ENCODE measurements at regions not wholly inside any gene's neighbourhood (a gene's known extent, or its start where the extent isn't known, plus 50 kb on each side); places are given as distances from the start of the nearest gene placed in this dataset.

- DNase-seq = no peak
Measured at GRCh38 chr12:124406043-124406442, 111.2 kb downstream of the RFLNA start.

GRCh38 chr12:124405592-124405991 is 110.7 kb downstream of the RFLNA start:
- no peak for DNase-seq

- no peak for DNase-seq
Measured at GRCh38 chr12:124405151-124405550, 110.3 kb downstream of the RFLNA start.

DNA sequence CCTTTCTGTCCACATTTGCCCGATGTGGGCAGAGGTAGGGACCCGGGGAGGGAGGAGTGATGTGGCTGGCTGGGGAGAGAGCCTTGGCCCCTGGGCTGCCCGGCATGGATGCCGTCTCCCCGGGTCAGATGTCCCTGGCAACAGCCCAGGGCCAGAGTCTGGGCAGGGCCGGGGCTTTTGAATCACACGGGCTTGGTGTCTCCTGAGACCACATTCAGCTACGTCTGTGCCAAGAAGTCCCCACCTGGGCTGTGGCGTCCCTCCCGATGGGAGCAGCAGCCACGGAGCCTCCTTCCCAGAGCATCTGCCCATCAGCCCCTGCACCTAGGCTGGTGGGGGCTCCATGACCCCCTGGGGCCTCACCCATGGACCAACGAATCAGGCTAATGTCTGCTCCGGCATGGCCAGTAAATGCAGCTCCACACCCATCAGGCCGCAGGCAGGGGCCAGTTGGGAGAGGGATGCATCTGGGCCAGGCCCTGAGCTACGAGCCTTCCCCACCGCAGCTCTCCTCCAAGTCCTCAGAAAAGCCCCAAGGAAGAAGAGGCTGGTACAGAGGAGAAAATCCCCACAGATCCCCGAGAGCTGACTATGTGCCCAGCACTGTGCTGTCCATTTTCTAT is 109.4 kb downstream of the RFLNA start:
- DNase-seq = no peak

DNA sequence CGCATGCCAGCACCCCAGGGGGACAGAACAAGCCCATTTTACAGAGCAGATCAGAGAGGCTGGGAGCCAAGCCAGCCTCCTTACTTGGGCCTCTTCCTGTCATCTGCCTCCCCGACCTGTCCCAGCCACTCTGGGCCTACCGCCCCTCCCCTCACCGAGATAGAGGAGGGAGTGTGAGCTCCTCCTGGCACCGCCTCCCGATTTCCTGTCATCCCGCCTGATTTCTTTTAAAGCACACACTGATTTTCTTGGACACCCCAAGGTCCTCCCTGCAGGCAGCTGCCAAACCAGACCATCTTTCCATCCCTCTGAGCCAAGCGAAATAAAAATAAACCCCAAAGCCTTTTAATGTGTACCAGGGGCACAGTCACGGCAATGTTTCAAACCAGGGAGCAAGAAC is 108.4 kb downstream of the RFLNA start:
- DNase-seq = no peak

DNA sequence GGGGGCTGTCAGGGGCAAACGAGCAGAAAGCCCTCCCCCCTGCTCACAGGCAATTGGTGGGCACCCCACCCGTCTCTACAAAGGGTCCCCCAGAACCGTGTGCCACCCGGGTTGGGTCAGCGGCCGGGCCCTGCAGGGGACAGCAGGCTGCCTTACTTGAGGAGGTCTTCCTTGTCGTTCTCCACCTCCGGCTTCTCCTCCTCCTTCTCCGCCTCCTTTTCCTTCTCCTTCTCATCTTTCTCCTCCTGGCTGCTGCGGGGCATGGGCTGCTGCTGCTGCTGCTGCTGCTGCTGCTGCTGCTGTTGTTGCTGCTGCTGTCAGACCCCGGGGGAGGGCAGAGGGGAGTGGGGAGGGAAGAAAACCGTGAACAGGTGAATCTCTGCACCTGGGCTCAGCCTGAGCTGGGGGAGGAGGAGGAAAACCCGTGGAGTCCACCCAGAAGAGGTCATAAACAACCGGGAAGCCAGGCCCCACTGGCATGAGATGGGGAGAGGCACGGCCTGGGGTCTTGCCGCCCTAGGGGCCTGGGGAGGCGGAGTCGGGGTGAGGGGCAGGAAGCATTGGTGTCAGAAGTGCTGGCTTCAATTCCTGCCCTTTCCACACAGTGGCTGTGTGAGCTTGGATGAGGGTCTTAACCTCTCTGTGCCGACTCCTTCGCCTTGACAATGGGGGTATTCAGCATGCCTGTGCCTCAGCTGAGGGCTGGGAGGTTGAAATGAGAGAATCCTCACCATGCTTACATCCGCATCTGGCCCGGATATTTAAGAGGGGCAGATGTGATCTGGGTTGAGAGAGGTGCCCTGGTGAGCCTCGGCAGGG is 107.6 kb downstream of the RFLNA start:
- no peak for DNase-seq

GRCh38 chr12:124401704-124402221 is 106.9 kb downstream of the RFLNA start:
- no peak for DNase-seq

- DNase-seq = no peak
Measured at GRCh38 chr12:124400124-124400523, 105.2 kb downstream of the RFLNA start.

DNA sequence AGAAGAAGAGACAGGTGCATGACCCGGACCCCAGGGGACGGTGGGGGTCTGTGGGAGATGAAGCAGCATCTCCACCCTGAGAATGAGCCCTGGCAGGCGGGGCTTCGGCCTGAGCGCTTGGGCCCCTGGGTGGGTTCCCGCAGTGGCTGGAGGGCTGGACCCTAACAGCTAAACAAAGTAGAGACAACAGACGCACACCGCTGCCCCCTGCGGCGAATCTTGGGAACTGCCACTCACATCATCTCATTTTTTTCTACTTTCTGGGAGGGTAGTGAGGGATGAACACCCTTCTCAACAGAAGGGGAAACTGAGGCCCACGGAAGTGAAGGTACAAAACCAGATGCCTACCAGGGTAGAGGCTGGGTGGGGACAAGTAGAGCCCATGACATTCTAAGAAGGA is 104.7 kb downstream of the RFLNA start:
- no peak for DNase-seq

GRCh38 chr12:124398578-124399227 is 103.8 kb downstream of the RFLNA start:
- DNase-seq = no peak

- no peak for DNase-seq
Measured at GRCh38 chr12:124397807-124398577, 103.1 kb downstream of the RFLNA start.

GRCh38 chr12:124397399-124397679 is 102.4 kb downstream of the RFLNA start:
- no peak for DNase-seq

DNA sequence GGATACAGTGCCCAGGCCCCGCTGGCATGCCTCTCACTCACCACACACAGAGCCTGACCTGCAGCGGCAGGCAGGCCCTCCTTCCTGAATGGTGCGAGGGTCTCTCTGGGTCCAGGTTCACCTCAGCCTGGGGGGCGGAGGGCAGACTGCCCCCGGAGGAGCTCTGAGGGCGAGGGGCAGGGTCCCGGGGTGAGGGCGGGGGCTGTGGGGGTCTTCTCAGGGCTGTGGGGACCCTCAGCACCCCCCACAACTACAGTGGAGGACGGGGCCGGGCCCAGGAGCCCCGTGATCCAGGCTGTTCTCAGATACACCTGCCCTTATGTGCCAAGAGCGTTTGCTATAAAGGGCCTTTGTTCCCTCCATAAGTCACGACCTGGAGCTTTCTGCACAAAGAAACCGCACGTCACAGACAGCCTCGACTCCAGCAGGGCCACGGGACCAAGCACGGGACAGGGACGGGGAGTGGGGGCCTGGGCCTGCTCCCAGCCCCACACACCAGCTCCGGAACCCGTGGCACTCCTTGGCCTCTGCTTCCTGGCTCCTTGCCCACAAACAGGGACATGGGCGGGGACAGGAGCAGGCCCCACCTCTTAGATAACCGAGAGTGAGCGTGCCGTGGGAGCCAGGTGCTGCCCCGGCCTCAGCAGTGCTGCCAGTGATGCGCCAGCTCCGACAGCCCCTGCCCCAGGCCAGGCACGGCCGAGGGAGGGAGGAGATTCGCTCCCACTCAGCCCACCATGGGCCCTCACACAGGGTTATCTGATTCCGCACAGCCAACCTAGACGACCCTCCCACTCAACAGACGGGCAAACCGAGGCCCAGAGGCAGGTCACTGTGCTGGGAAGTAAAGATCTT is 101.9 kb downstream of the RFLNA start:
- DNase-seq = no peak

- no peak for DNase-seq
Measured at GRCh38 chr12:124395986-124396385, 101.1 kb downstream of the RFLNA start.

DNA sequence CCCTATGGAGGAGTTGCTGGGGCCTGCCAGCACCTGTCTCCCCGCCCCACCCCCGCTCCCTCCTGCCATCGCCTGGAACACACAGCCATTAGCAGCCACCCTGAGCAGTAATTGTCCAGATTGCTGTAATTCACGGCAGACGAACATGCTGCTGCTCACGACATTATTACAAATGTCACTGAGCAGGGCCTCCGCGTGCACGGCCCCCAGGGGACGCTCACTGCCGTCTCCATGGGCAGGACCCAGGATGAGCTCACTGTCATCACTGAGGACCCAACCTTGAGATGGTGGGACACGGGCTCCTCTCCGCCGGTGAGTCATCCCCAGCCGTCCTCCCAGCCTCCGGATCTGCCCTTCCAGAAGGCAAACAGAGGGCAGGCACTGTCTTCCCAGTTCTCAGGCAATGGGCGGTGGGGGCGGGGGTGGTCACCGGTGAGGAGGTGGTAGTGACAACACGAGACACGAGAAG is 100.4 kb downstream of the RFLNA start:
- no peak for DNase-seq

- DNase-seq = no peak
Measured at GRCh38 chr12:124394462-124395128, 99.7 kb downstream of the RFLNA start.

- DNase-seq = no peak
Measured at GRCh38 chr12:124393831-124394230, 98.9 kb downstream of the RFLNA start.

- no peak for DNase-seq
Measured at GRCh38 chr12:124393414-124393790, 98.5 kb downstream of the RFLNA start.

- no peak for DNase-seq
Measured at GRCh38 chr12:124392667-124393413, 97.9 kb downstream of the RFLNA start.

- no peak for DNase-seq
Measured at GRCh38 chr12:124392271-124392666, 97.4 kb downstream of the RFLNA start.
